Activated CD4-positive, CD25-positive, alpha-beta regulatory T cell treated with anti-CD3 and anti-CD28 coated beads, Interleukin-2, amount 50 U/mL, for 24 hours (primary cell): ENCODE measurements at regions not wholly inside any gene's neighbourhood (a gene's known extent, or its start where the extent isn't known, plus 50 kb on each side); places are given as distances from the start of the nearest gene placed in this dataset.

ENCODE experiments used
- ATAC-seq, 2 donors: fragments of 150-1000 bp; cut with Tn5 transposase; one replicate each; pipeline ENCODE4 v1.10.0; 2021; ENCODE audit warnings: mild to moderate bottlenecking in 1 of 2, moderate library complexity in 1 of 2

GRCh38 chr6:56345376-56345995, 98.1 kb upstream of the COL21A1 start:
- no peak for ATAC-seq

GRCh38 chr6:56343295-56343694, 95.9 kb upstream of the COL21A1 start:
- no peak for ATAC-seq

GRCh38 chr6:56339524-56339923, 92.1 kb upstream of the COL21A1 start:
- no peak for ATAC-seq

GRCh38 chr6:56335726-56336125, 88.3 kb upstream of the COL21A1 start:
- ATAC-seq = no peak

- ATAC-seq = no peak
These were observed 87.6 kb upstream of the COL21A1 start for GRCh38 chr6:56334937-56335336.

- no peak for ATAC-seq
These were observed 82.1 kb upstream of the COL21A1 start for GRCh38 chr6:56329271-56330050.

GRCh38 chr6:56328728-56329090, 81.3 kb upstream of the COL21A1 start:
- ATAC-seq = no peak

- ATAC-seq = no peak
These were observed 80.8 kb upstream of the COL21A1 start for GRCh38 chr6:56327946-56328727.

GRCh38 chr6:56324396-56324795, 77.0 kb upstream of the COL21A1 start:
- ATAC-seq = no peak

GRCh38 chr6:56318851-56319250, 71.5 kb upstream of the COL21A1 start:
- no peak for ATAC-seq

GRCh38 chr6:56314683-56315523, 67.5 kb upstream of the COL21A1 start:
- no peak for ATAC-seq

- ATAC-seq = no peak
These were observed 64.4 kb upstream of the COL21A1 start for GRCh38 chr6:56311533-56312448.

- no peak for ATAC-seq
These were observed 63.7 kb upstream of the COL21A1 start for GRCh38 chr6:56311061-56311460.

- no peak for ATAC-seq
These were observed 62.9 kb upstream of the COL21A1 start for GRCh38 chr6:56310241-56310640.

- no peak for ATAC-seq
These were observed 52.5 kb upstream of the COL21A1 start for GRCh38 chr6:56299916-56300315.

GRCh38 chr6:56297022-56297989, 49.9 kb upstream of the COL21A1 start:
- ATAC-seq = no peak
